ENCODE measurements at regions not wholly inside any gene's neighbourhood (a gene's known extent, or its start where the extent isn't known, plus 50 kb on each side); places are given as distances from the start of the nearest gene placed in this dataset.

- Histone ChIP-seq H2BK20ac (ENCODE audit: low read depth, low read length) (no peak overlapping the region), H2AFZ (replicated peaks; ENCODE audit: low read length, poor library complexity) (no peak overlapping the region), H3K4me1 (ENCODE audit: control insufficient read depth, insufficient read depth, low read length) (no peaks in the 10 kb centered on the region), H3K18ac (ENCODE audit: low read depth, low read length) (no peak overlapping the region), H2AK9ac (replicated peaks; ENCODE audit: low read depth, low read length, poor library complexity) (no peak overlapping the region), H4K20me1 (ENCODE audit: insufficient read depth, low read length) (no peaks in the 10 kb centered on the region), H4K8ac (ENCODE audit: low read depth in 2 of 2, low read length in 2 of 2) (no peak overlapping the region), H3K14ac (replicated peaks; ENCODE audit: low read depth, low read length) (no peak overlapping the region), H2BK15ac (ENCODE audit: low read depth, low read length) (no peak overlapping the region), H2BK5ac (ENCODE audit: low read depth, low read length, poor library complexity, severe bottlenecking) (no peak overlapping the region), H3K27me3 (ENCODE audit: control insufficient read depth, insufficient read depth, low read length) (no peaks in the 10 kb centered on the region), H3K36me3 (ENCODE audit: control insufficient read depth, insufficient read depth, low read length) (no peaks in the 10 kb centered on the region), H3K27ac (ENCODE audit: insufficient read depth, low read length) (no peak overlapping the region), H3K9me1 (ENCODE audit: insufficient read depth, low read length) (no peaks in the 10 kb centered on the region), H3K79me1 (ENCODE audit: low read depth in 1 of 2, low read length in 2 of 2) (no peaks in the 10 kb centered on the region), H3K4ac (ENCODE audit: low read depth, low read length) (no peak overlapping the region), H4K5ac (ENCODE audit: low read depth, low read length) (no peak overlapping the region), H3K9ac (ENCODE audit: low read depth, low read length) (no peak overlapping the region), H3K23ac (ENCODE audit: low read depth, low read length) (no peak overlapping the region), H2AK5ac (ENCODE audit: low read depth, low read length) (no peak overlapping the region), H3K4me3 (ENCODE audit: insufficient read depth, low read depth, low read length) (no peak overlapping the region), H2BK120ac (ENCODE audit: low read depth, low read length) (no peak overlapping the region), H3K56ac (ENCODE audit: extremely low read depth, insufficient read depth, low read length) (no peak overlapping the region), H4K91ac (ENCODE audit: insufficient read depth, low read depth, low read length) (no peak overlapping the region), H3K9me3 (ENCODE audit: control insufficient read depth, insufficient read depth, low read length) (peaks cover 9% of the 10 kb centered on the region), H3K4me2 (ENCODE audit: low read depth, low read length) (no peak overlapping the region)
- no TSS peak for BruUV-seq (replicated peaks)
- TF ChIP-seq POLR2A (IDR thresholded peaks at IDR 0.05; ENCODE audit: low read depth, low read length) (no peak), ELK1 (IDR thresholded peaks at IDR 0.05; ENCODE audit: borderline replicate concordance, low read depth, low read length) (no peak), SMC3 (IDR thresholded peaks at IDR 0.05; ENCODE audit: low read depth, low read length) (no peak), RCOR1 (IDR thresholded peaks at IDR 0.05; ENCODE audit: insufficient replicate concordance, low read length) (no peak), RAD21 (IDR thresholded peaks at IDR 0.05; ENCODE audit: low read length) (no peak), NFE2L2 (IDR thresholded peaks at IDR 0.05; ENCODE audit: low read depth, low read length) (no peak), USF2 (IDR thresholded peaks at IDR 0.05; ENCODE audit: low read depth, low read length) (no peak), BHLHE40 (IDR thresholded peaks at IDR 0.05; ENCODE audit: low read depth, low read length) (no peak), CEBPB (IDR thresholded peaks at IDR 0.05; ENCODE audit: low read depth, low read length) (no peak), MAZ (IDR thresholded peaks at IDR 0.05; ENCODE audit: borderline replicate concordance, low read depth, low read length) (no peak), MAFK (IDR thresholded peaks at IDR 0.05; ENCODE audit: low read depth, low read length) (no peak), RFX5 (IDR thresholded peaks at IDR 0.05; ENCODE audit: low read depth, low read length) (no peak), FOS (IDR thresholded peaks at IDR 0.05; ENCODE audit: low read depth, low read length) (no peak), CHD1 (IDR thresholded peaks at IDR 0.05; ENCODE audit: low read depth, low read length) (no peak), MXI1 (IDR thresholded peaks at IDR 0.05; ENCODE audit: borderline replicate concordance, low read depth, low read length) (no peak)
- WGBS, 2 experiments (ENCODE audit: extremely low coverage in 2 of 2, insufficient read length in 1 of 2), result no CpG with 5 or more reads among the region's 3 CpGs
- ATAC-seq (ENCODE audit: low read depth), result no peak
- intact Hi-C loops (cut with micrococcal nuclease) (no loop called here), dilution Hi-C loops (cut with HindIII; ENCODE audit: low sequenced_read_pairs, unreplicated experiment) (no loop called here), in situ Hi-C loops (cut with MboI; ENCODE audit: low sequenced_read_pairs) (no loop called here)
- POLR2A ChIA-PET (ENCODE audit: unreplicated experiment), result no interaction called here
- CTCF ChIA-PET, result no interaction called here
- DNase-seq, result no peak
Observed at GRCh38 chr12:83432176-83432719, 745.5 kb downstream of the TMTC2 start.

Measured in IMR-90 (cell line).